Activated gamma-delta T cell treated with Interleukin-2 at 50 U/mL for 16 hours (primary cell): ENCODE measurements at regions not wholly inside any gene's neighbourhood (a gene's known extent, or its start where the extent isn't known, plus 50 kb on each side); places are given as distances from the start of the nearest gene placed in this dataset.
"Not testable (repeated sequence)": the region's sequence is repeated elsewhere in the genome, so short reads cannot be mapped to it uniquely, and the experiment has no call there.

Experiments used
- DNase-seq: peaks from one replicate; pipeline ENCODE4 v3.0.0-alpha.2; 2020

DNA sequence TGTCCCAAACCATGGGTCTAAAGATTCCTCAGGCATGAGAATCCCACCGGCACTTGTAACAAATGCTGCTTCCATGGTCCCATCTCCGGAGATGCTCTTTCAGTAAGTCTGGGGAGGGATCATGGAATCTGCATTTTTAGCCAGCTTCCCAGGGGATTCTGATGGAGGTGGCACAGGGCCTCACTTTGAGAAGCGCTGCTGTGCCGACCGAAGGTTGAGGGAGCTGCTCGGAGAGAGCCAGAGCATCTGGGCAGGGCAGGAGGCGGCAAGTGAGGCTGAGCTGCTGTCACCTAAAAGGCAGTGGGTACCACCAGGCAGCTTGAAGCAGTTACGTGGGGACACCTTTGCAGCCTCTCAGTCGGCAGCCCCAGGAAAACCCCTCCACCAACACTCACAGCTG is 100.2 kb upstream of the CDYL start:
- DNase-seq = no peak

GRCh38 chr6:4675121-4675520 is 101.1 kb upstream of the CDYL start:
- DNase-seq = no peak

DNA sequence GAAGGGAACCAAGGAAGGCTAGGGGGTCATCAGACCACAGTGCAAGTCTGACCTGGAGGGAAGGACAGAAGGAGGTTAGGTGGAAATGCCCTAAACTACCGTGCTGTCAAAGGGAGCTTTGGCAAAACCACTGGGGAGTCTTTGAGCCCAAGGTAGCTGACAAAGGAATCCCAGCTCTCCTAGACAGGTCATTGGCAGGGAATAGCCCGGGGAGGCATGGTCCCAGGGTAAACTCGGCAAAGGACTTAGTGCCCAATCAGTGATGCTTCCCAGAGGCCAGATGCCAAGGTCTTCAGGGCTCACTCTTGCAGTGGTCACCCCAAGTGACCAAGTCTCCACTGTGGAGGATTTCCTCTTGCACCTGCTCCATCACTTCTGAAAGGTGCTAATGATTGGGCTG is 102.3 kb upstream of the CDYL start:
- DNase-seq = no peak

DNA sequence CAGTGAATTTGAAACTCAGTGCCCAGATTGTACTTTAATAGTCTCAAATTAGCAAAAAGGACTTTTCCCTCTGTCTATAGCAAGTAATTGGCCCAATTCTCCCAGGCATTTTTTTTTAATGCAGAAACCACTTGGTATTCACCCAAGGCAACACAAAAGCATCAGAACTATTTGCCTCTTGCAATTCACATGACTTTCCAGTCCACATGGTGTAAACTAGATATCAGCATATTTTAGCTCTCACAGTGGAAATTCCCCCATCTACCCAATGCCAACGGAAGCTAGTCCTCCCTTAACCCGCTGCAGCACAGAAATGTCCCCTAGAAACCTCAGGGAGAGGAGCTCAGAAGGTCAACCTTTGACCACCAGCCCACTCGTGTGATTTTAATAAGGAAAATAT is 103.4 kb upstream of the CDYL start:
- no peak for DNase-seq

DNA sequence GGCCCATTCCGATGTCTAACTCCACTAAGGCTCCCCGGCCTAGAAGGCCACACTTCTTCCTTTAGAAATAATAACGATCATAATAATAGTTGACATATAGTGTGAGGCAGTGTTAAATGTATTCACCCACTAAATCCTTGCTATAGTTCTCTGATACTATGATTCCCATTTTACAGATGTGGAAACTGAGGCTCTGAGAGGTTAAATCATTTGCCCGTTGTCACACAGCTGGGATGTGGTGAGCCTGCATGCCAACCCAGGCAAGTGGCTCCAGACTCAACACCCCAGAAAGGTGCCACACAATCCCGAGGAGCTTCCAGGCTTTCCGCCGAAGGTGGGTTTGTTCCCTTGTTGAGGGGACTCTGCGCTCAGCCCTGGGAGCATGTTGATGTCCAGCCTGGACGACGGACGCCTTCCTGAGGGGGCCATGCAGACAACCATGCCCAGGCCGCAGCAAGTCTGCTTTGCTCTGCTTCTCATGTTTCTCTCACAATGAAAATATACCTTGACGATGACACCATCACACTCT is 104.6 kb upstream of the CDYL start:
- no peak for DNase-seq

- no peak for DNase-seq
Observed at GRCh38 chr6:4670824-4671409, 105.3 kb upstream of the CDYL start.

DNA sequence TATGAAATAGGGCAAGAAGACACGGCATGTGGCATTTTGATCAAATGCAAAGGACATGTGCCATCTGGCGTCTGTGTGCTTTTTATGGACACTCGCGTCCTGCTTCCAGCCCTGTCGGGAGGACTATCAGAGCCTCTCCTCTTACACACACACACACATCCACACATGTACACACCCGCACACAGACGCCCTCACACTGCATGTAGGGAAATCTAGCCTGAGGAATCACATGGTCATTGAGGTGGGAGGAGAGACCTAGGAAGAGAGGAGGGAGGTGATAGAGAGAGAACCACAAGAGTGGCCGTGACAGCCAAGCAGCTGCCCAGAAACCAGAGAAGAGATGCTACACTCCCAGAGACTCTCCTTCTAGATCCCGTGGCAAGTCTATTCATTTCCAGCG is 105.9 kb upstream of the CDYL start:
- no peak for DNase-seq

DNA sequence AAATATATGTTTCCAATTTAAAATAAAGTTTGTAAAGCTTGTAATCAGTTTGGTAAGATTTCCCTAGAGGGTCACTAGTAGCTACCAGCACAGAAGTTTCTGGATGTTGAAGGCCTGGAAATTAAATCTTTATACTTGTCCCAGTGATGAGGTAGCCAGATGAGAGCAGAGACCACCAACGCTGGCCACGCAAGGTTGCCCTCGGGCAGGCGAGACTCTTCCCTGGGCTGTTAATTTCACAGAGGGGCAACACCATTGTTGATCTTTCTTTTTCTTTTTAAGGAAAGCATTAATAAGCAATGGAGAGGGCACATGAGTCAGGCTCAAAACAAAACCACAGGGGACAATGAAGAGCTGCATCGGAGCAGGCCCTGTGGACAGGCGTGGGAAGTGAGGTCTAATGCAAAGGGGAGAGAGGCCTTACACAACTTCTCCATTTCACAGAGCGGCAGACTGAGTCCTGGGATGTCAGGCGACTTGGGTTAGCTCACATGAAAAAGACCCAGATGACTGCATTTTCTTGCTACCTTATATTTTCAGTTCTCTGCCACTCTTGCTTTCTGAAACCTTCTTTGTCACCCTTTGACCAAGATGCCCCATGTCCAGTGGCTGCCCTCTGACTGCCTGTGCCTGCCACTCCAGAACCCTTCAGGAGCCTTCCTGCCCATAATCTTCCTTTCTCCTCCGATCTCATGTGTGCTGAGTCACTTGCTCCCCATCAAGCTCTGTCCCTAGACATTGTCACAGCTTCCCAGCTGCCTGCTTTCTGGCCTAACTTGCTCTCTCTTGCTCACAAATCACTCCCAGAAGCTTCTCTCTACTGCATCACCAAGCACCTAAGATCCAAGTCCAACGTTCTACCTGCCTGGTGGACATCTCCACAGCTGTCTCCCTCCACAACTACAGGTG is 107.7 kb upstream of the CDYL start:
- no peak for DNase-seq

DNA sequence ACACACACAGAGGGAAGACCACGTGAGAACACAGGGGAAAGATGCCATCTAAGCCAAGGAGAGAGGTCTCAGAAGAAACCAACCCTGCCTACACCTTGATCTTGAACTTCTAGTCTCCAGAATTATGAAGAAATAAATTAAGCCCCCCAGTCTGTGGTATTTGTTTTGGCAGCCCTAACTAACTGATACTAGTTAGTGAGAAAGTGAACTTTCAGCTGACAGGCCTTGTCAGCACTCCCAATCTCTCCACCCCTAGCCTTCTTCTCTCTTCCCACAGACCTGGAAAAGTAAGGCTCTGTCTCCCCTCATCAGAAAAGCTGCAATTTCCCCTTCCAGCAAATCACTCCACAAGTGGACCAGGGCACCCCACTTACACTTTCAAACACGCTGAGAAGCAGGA is 108.6 kb upstream of the CDYL start:
- no peak for DNase-seq

DNA sequence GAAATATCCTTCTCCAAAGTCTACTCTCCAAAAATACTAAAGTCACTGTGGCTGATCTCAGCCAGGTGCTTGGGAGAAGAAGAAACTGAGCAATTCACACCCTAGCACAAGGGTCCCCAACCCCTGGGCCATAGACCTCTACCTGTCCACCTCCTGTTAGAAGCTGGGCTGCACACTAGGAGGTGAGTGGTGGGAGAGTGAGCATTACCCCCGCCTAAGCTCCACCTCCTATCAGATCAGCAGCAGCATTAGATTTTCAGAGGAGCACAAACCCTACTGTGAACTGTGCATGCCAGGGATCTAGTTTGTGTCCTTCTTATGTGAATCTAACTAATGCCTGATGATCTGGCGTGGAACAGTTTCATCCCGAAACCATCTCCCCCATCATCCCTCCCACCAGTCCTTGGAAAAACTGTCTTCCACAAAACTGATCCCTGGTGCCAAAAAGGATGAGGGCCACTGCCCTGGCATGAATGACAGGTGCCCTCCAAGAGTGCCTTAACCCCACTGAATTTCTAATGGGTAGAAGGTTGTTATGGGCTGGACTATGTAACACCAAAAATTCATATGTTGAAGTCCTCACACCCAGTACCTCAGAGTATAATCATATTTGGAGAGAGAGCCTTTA is 109.2 kb upstream of the CDYL start:
- DNase-seq = no peak

- no peak for DNase-seq
Observed at GRCh38 chr6:4665489-4666417, 110.5 kb upstream of the CDYL start.

- DNase-seq = no peak
Observed at GRCh38 chr6:4664911-4665310, 111.3 kb upstream of the CDYL start.

- no peak for DNase-seq
Observed at GRCh38 chr6:4664117-4664626, 112.0 kb upstream of the CDYL start.

DNA sequence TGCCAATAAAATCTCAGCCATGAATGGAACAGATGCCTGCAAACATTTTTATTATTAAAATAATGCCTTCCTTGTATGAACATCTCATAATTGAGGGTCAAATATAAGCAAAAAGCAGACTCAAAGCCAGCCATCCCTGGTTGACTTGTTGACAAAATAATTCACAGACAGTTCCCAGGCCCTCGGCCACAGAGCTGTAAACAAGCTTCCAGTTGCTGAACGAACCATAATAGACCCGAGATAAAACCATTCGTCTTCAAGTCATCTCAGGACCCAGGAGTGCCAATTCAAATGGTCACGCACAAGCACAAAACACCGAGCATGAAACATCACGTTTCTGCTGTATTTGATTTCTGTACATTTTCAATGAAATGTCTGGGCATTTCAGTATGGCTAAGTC is 113.3 kb upstream of the CDYL start:
- no peak for DNase-seq

- DNase-seq = no peak
Observed at GRCh38 chr6:4661391-4661790, 114.8 kb upstream of the CDYL start.

GRCh38 chr6:4660377-4661321 is 115.6 kb upstream of the CDYL start:
- no peak for DNase-seq

GRCh38 chr6:4659719-4660118 is 116.5 kb upstream of the CDYL start:
- DNase-seq = not testable (repeated sequence)

GRCh38 chr6:4658486-4658885 is 117.7 kb upstream of the CDYL start:
- no peak for DNase-seq

DNA sequence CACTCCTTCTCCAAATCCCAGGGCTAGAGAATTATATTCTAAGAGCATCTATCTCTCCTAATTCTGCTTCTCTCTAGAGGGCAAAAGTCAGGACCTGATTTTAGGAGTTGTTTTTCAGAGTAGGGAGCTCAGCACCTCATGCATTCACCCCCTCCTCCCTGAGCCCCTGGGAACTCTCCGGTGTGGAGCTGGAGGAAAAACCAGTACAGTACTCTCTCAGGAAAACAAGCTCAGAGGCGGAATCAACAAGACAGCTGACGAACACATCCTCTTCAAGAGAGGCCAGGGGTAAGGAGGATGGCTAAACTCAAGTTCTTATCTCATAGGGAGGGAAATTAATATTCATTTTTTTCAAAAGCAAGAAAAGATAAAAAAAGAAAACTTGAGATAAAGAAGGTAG is 120.1 kb upstream of the CDYL start:
- DNase-seq = no peak

GRCh38 chr6:4655196-4656025 is 120.8 kb upstream of the CDYL start:
- DNase-seq = no peak
